H7 (cell line): ENCODE measurements at regions not wholly inside any gene's neighbourhood (a gene's known extent, or its start where the extent isn't known, plus 50 kb on each side); places are given as distances from the start of the nearest gene placed in this dataset.

Experiments used
- DNase-seq: peaks from one replicate; pipeline ENCODE4 v3.0.0; 2012
- H3K27me3 ChIP-seq: 2 replicates; pipeline ENCODE4 v1.6.0; 2011; ENCODE audit warnings: mild to moderate bottlenecking, low read length; ENCODE audit not compliant: control insufficient read depth, insufficient read depth
- H3K36me3 ChIP-seq: replicated peaks from 2 replicates; pipeline ENCODE4 v1.5.1; 2011; ENCODE audit warnings: low read length; ENCODE audit not compliant: control insufficient read depth, insufficient read depth
- H3K4me3 ChIP-seq: 2 replicates; pipeline ENCODE4 v1.5.1; 2011; ENCODE audit warnings: low read depth, mild to moderate bottlenecking, control low read depth, low read length, moderate library complexity; ENCODE audit not compliant: insufficient read depth

DNA sequence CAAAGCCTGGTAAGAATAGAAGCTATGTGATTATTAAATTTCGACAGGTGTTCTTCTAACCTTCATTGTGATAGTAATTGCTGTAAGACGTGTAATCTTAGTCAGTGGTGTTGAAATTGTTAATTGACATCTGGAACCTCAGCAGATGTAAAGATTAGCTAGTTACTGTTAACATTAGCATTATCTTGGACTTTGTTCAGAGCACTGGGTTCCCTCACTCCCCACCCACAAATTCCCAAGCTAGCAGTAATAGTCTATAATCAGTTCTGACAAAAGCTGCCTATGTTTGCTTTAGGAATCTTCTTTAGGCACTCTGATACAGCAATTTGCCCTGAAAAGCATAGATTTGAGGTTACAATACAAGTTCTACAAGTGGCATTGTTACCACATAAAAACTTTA is 233.7 kb downstream of the EN1 start:
- Histone ChIP-seq H3K27me3 (no peaks in the 10 kb centered on the region), H3K4me3 (no peak overlapping the region), H3K36me3 (no peaks in the 10 kb centered on the region)
- no peak for DNase-seq

DNA sequence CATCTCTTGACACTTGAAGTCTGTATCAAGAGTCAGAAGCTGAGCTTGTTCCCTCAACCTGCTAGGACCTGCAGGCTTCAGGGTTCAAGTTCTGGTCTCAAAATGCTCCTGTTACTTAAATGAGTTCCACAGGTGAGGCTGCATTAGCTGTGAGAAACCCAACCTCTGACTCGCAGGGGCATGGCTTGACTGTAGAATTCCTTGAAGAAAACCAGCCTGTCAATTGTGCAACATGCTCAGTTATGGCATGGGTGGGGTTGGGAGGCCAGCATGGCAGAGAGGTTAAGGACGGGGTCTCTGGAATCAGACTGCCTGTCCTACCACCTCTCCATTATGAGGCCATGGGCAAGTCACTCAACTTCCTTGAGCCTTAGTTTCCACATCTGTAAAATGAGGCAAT is 235.8 kb downstream of the EN1 start:
- H3K4me3 ChIP-seq = no peak overlapping the region

DNA sequence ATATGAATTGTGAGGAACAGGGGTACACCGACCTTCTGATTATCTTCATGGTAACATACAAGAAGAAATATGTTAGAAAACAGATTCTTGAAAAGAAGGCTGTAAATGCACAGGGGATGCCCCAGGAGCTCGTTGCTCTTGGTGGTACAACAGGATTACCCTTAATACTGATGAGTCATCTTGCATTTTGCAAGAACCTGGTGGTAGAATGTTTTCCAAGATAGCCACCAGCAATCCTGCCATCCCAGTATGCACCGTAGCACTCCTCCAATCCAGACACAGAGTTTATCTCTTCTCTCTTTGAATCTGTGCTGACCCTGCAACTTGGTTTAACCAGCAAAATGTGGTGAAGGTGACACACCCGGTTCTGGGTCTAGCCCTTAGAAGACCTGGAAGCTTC is 238.3 kb downstream of the EN1 start:
- Histone ChIP-seq H3K4me3 (no peak overlapping the region), H3K27me3 (no peaks in the 10 kb centered on the region), H3K36me3 (no peaks in the 10 kb centered on the region)
- no peak for DNase-seq

More for the DNA sequence above, 235.8 kb downstream of the EN1 start:
- no peaks in the 10 kb centered on the region for H3K36me3 ChIP-seq
- H3K27me3 ChIP-seq = no peaks in the 10 kb centered on the region
- no peak for DNase-seq

DNA sequence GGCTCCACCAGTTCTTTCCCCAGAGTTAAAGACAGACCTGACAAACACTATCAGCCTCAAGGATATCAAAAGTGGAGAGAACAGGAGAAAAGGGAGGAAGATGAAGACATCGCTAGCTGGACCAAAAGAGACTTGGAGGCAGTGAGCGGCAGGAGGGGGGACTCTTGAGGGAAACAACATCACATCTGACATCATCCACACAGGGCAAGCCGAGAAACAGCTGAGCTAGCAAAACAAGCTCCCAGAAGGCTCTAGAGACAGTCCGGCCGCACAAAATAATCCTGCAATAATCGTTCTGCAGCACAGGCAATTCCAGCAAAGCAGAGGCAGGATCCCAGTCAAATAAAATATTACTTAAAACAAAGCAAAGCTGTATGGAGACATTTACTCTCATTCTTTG is 239.8 kb downstream of the EN1 start:
- DNase-seq = no peak
- no peak overlapping the region for H3K4me3 ChIP-seq
- H3K27me3 ChIP-seq = no peaks in the 10 kb centered on the region
- H3K36me3 ChIP-seq = no peaks in the 10 kb centered on the region

DNA sequence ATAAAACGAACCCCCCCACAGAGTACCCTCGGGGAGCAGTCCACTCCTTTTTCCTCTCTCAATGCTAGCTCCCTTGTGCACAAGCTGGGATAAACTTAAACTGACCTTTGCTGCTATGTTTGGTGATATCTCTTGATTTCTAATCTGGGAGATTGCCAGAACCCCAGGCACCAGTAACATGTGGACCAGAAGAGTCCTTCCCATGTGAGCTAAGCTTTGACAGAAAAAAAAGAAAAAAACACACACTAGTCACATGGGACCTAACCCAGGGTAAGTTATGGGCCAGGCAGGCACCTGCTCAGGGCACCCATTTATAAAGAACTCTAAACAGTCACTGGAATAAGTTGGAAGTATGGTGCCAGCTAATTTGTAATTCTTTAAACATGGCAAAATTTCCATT is 242.6 kb downstream of the EN1 start:
- Histone ChIP-seq H3K36me3 (no peaks in the 10 kb centered on the region), H3K4me3 (no peak overlapping the region), H3K27me3 (no peaks in the 10 kb centered on the region)
- no peak for DNase-seq

DNA sequence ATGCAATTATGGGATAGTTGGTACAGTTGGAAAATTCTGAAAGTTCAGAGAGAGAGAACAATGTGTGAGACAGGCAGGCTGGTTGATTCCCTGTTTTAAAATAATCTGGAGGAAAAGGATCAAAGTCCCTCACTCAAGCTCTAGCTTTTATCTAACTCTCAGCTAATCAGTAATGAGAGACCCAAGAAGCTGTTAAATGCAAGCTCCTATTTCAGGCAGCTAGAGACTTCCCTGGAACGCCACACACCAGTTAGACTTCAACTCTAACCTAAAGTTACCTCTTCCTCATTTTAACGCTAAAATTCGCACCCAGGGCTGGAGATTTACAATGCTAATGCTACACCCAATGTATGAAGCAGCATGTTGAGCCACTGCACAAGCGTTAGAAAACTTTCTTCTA is 243.1 kb downstream of the EN1 start:
- DNase-seq = no peak

DNA sequence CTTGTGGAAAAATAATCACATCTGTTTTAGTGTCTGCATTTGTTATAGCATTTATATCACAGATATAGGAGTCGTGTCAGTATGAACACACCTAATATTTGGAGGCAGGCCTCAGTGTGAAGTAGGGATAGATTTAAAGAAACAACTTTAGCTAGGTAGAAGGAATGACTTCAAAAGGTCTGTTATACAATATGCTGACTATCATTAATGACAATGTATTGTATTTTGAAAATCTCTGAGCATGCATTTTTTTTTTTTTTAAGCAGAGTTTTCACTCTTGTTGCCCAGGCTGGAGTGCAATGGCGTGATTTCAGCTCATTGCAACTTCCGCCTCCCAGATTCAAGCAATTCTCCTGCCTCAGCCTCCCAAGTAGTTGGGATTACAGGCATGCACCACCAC is 248.3 kb downstream of the EN1 start:
- Histone ChIP-seq H3K27me3 (no peaks in the 10 kb centered on the region), H3K4me3 (no peak overlapping the region), H3K36me3 (no peaks in the 10 kb centered on the region)
- no peak for DNase-seq

More for the DNA sequence above, 243.1 kb downstream of the EN1 start:
- no peak overlapping the region for H3K4me3 ChIP-seq
- H3K36me3 ChIP-seq = no peaks in the 10 kb centered on the region
- no peaks in the 10 kb centered on the region for H3K27me3 ChIP-seq

DNA sequence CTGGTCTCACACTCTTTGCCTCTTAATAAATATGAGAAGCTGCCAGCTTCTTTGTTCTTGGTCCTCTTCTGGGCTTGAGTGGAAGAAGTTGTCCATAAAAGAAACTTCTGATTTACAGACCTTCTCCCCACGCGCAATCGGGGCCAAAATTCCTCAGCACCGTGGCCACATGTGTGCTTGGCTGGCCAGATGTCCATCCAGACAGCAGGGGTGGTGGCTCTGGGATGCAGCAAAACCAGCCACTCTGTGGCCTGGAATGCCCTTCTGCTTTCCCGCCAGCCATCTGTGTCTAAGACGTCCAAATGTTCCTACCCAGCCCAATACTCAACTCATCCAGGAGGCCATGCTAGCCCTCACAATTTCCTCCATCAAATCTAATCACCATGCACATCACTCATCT is 250.8 kb downstream of the EN1 start:
- DNase-seq = no peak
- Histone ChIP-seq H3K27me3 (no peaks in the 10 kb centered on the region), H3K4me3 (no peak overlapping the region), H3K36me3 (no peaks in the 10 kb centered on the region)

DNA sequence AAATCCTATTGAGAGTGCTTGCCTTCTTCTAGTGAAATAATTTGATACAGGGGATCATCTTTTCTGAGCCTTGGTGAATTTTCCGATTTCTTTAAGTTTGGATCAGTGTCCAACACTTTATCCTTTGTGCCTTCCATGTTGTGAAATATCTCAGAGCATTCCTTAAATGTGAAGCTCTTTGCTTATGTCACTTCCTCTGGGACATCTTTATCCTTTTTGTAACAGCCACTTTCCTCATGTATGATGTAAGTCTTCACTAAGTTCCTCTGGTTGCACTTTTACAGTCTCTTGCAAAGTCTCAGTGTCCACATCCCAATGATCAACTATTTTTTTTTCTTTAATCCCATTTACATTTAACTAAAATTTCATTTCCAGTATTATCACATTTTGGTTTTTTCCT is 254.2 kb downstream of the EN1 start:
- DNase-seq = no peak
- no peaks in the 10 kb centered on the region for H3K27me3 ChIP-seq
- no peaks in the 10 kb centered on the region for H3K36me3 ChIP-seq
- no peak overlapping the region for H3K4me3 ChIP-seq

DNA sequence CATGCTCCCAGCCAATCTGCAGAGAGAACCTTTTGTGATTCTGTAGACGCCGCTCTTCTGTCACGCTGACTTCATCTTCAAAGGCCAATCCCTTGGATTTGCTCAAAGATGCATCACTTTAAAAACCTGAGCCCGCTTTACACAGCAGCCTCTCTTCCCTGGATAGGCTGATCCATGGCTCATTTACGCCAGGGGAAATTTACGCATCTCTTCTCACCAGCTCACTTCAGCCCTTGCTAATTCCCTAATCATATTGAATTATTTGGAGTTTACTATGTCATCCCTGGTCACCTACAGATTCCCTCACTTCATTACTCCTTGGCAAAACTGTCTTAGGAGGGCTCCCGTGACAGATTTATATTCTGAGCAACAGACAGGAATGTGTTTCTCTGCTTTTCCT is 256.2 kb downstream of the EN1 start:
- Histone ChIP-seq H3K27me3 (no peaks in the 10 kb centered on the region), H3K36me3 (no peaks in the 10 kb centered on the region), H3K4me3 (no peak overlapping the region)
- no peak for DNase-seq

DNA sequence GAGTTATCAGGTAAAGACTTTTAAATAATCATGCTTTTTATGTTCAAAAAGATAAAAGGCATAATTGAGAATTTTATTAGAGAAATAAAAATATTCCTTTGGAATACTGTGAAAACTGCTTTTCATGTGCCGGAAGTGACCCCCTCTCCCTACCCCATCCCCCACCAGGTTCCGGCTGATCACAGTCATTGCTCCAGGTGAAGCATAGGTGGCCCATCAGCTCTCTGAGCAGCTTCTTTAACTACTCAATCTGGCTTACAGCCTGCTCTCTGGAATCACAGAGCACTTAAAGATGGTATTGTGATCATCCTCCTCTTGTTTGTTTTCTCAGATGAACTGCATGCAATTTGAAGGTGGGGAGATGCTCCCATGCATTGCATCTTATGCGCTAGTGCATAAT is 257.7 kb downstream of the EN1 start:
- DNase-seq = peak; percentile 45
- Histone ChIP-seq H3K4me3 (no peak overlapping the region), H3K27me3 (no peaks in the 10 kb centered on the region), H3K36me3 (no peaks in the 10 kb centered on the region)

DNA sequence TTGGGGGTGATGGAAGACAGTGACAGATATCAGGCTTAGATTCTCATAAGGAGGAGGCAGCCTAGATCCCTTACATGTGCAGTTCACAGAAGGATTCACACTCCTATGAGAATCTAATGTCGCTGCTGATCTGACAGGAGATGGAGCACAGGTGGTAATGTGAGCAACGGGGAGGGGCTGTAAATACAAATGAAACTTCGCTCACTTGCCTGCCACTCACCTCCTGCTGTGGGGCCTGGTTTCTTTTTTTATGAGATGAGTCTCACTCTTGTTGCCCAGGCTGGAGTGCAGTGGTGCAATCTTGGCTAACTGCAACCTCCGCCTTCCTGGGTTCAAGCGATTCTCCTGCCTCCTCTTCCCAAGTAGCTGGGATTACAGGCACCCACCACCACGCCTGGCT is 258.6 kb downstream of the EN1 start:
- no peaks in the 10 kb centered on the region for H3K27me3 ChIP-seq
- no peak overlapping the region for H3K4me3 ChIP-seq
- H3K36me3 ChIP-seq = no peaks in the 10 kb centered on the region
- DNase-seq = no peak

DNA sequence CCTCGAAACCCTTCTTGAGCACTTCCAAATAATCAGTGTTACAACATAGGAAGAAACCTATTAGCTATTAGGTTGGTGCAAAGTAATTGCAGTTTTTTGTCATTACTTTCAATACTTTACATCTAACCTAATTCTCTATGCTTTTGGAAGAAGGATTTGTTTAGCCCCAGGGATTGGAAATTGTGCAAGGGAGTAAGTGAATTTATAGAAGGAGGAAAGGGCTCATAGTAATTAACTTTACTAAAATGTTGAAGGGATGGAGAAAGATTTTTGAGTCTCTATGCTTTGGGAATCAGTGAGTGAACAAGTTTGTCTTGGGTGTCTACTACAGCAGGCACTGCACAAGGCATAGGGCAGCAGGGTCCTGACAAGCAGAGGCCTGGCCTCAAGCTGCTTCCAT is 261.1 kb downstream of the EN1 start:
- no peaks in the 10 kb centered on the region for H3K27me3 ChIP-seq
- no peak overlapping the region for H3K4me3 ChIP-seq
- no peaks in the 10 kb centered on the region for H3K36me3 ChIP-seq
- no peak for DNase-seq

DNA sequence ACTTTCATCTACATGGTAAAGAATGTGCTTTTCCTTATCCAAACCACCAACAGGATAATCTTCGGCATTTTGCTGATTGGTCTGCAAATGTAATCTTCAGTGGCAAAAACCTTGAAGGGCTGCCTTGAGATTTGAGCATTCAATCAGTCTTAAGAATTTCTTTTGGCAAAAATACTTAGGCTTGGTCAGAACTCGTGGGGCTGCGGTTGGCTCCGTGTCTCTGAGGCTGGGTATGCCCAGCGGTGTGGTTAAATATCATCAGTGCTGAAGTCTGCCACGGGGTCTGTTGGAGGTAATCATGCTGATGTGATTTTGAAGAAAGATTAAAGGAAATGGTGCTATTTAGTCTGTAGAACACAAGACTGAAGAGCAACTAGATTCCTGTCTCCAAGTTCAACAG is 262.6 kb downstream of the EN1 start:
- Histone ChIP-seq H3K27me3 (no peaks in the 10 kb centered on the region), H3K4me3 (no peak overlapping the region), H3K36me3 (no peaks in the 10 kb centered on the region)
- DNase-seq = no peak

DNA sequence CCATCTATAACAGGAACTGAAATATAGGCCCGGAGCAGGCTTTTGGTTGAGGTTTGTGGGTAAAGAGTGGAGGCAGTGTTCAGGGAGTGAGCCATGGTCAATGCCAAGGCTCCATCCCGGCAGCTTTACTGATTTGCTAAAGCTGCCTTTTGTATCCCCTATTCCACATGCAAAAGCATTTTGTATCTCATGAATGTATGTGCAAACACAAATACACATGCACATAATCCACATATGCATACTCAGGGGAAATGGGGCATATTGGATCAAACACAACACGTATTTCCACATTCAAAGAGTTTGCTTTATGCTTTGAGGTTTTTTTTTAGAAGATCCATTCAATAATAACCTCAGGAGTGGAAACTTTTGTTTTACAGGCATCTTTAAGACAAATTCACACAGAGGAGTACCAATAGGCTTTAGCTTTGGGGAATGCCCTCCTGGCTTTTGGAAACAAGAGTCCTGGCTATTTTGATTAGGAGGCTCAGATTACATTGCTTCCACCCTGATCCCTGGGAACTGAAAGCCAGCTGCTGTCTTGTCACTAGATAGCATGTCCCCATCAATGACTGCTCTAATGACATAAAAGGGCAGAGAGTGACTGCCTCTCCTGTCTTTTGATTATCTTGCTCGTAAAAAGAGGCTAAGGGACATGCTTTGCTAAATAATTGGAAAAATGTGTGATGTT is 263.2 kb downstream of the EN1 start:
- Histone ChIP-seq H3K27me3 (no peaks in the 10 kb centered on the region), H3K4me3 (no peak overlapping the region), H3K36me3 (no peaks in the 10 kb centered on the region)
- no peak for DNase-seq

DNA sequence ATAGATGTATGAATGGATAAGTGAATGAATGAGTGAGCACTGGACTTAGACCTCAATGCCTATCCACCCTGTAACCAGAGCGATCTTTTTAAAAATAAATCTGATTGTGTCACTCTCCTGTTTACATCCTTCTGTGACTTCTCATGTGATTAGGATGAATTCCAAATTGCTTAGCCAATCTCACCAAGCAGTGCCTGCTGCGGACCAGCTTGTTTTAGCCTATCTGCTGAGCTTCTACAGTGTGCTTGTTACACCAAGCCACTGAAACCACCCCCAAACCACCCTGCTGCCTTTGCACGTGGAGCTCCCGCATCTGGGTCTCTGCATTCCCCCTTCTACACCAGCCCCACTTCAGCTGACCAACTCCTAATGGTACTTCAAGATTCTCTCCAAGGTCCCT is 265.4 kb downstream of the EN1 start:
- Histone ChIP-seq H3K36me3 (no peaks in the 10 kb centered on the region), H3K4me3 (no peak overlapping the region), H3K27me3 (no peaks in the 10 kb centered on the region)
- no peak for DNase-seq
